HEK293T (cell line): ENCODE measurements at regions not wholly inside any gene's neighbourhood (a gene's known extent, or its start where the extent isn't known, plus 50 kb on each side); places are given as distances from the start of the nearest gene placed in this dataset.

Source experiments
- CTCF ChIA-PET: fragments of 350-600 bp; formaldehyde crosslinking; extraction: SDS; loops from one replicate; lab custom pipeline; 2021; ENCODE audit warnings: antibody characterized with exemption, inconsistent platforms; lab: Yijun Ruan, JAX
- POLR2A ChIA-PET: fragments of 350-600 bp; formaldehyde crosslinking; extraction: SDS; loops from one replicate; lab custom pipeline; 2020; ENCODE audit warnings: antibody characterized with exemption, inconsistent platforms; lab: Yijun Ruan, JAX
- DNase-seq: peaks from one replicate; pipeline ENCODE4 v3.0.0; 2012; ENCODE audit warnings: mixed read lengths; ENCODE audit errors: extremely low spot score
- ARNT ChIP-seq: fragments of 450-650 bp; IDR thresholded peaks from 2 replicates; pipeline ENCODE4 v1.6.1; 2017; ENCODE audit warnings: mild to moderate bottlenecking
- BHLHE40 ChIP-seq: fragments of 450-650 bp; IDR thresholded peaks from 2 replicates; pipeline ENCODE4 v1.6.1; 2016; ENCODE audit warnings: mild to moderate bottlenecking, moderate library complexity, borderline replicate concordance
- CTBP1 ChIP-seq: fragments of 450-650 bp; IDR thresholded peaks from 2 replicates; pipeline ENCODE4 v1.6.1; 2016; ENCODE audit warnings: borderline replicate concordance
- ELF4 ChIP-seq: fragments of 450-650 bp; IDR thresholded peaks from 2 replicates; pipeline ENCODE4 v1.6.1; 2017; ENCODE audit warnings: antibody characterized with exemption
- FOXA1 ChIP-seq: fragments of 450-650 bp; IDR thresholded peaks from 2 replicates; pipeline ENCODE4 v1.6.1; 2016; ENCODE audit warnings: mild to moderate bottlenecking
- FOXK2 ChIP-seq: fragments of 450-650 bp; IDR thresholded peaks from 2 replicates; pipeline ENCODE4 v1.6.1; 2016; ENCODE audit warnings: mild to moderate bottlenecking
- FOXM1 ChIP-seq: fragments of 450-650 bp; IDR thresholded peaks from 2 replicates; pipeline ENCODE4 v1.6.1; 2017; ENCODE audit warnings: mild to moderate bottlenecking, borderline replicate concordance
- HDGF ChIP-seq: fragments of 450-650 bp; IDR thresholded peaks from 2 replicates; pipeline ENCODE4 v1.6.1; 2017; ENCODE audit warnings: antibody characterized with exemption, borderline replicate concordance
- L3MBTL2 ChIP-seq: fragments of 450-650 bp; conservative IDR thresholded peaks from 2 replicates; pipeline ENCODE4 v1.6.1; 2016; ENCODE audit warnings: mild to moderate bottlenecking
- LEF1 ChIP-seq: fragments of 450-650 bp; IDR thresholded peaks from 2 replicates; pipeline ENCODE4 v1.6.1; 2017; ENCODE audit warnings: mild to moderate bottlenecking, borderline replicate concordance
- NFRKB ChIP-seq: fragments of 450-650 bp; IDR thresholded peaks from 2 replicates; pipeline ENCODE4 v1.6.1; 2016; ENCODE audit warnings: mild to moderate bottlenecking, moderate library complexity
- SP1 ChIP-seq: fragments of 450-650 bp; IDR thresholded peaks from 2 replicates; pipeline ENCODE4 v1.6.1; 2017
- SUZ12 ChIP-seq: fragments of 450-650 bp; IDR thresholded peaks from 2 replicates; pipeline ENCODE4 v1.6.1; 2016; ENCODE audit warnings: mild to moderate bottlenecking
- TARDBP ChIP-seq: fragments of 450-650 bp; IDR thresholded peaks from 2 replicates; pipeline ENCODE4 v1.6.1; 2016
- ZNF384 ChIP-seq: fragments of 450-650 bp; IDR thresholded peaks from 2 replicates; pipeline ENCODE4 v1.6.1; 2016
- TF ChIP-seq, protein P1 (sequence below): fragments of 450-650 bp; IDR thresholded peaks from 2 replicates; pipeline ENCODE4 v1.6.1; 2016

DNA sequence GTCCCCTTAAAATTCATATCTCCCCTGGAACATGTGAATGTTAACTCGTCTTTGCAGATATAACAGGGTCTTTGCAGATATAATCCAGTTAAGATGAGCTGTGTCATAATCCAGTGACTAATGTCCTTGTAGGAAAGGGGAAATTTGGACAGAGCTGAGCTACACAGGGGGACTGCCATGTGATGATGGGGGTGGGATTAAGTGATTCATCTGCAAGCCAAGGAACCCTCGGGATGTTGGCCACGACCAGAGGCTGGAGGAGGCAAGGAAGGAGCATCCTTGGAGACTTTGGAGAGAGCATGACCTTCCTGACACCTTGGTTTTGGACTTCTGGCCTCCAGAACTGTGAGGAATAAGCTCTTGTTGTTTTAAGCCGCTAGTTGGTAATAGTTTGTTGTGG lies 153.9 kb upstream of the PCBD1 start:
- ChIA-PET POLR2A (no interaction called here), CTCF (no interaction called here)
- no peak for DNase-seq
- TF ChIP-seq L3MBTL2 (no peak), ELF4 (no peak), SUZ12 (no peak)

DNA sequence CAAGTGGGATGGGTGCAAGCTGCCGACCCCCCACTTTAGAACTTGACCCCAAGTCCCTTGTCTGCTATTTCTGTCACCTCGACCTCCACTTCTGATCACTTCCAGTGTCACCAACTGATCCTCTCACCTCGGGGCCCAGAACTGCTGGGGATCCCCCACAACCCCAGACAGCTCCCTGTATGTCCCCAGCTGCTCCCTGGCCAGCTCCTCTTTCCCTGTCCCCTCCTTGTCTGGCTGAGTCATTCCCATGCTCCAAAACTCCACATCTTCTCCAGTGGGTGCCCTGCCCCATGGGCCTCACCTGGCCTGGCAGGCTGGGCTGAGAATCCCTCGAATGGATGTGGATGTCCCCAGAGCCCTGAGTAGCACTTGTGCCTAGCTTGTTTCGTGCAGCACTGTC lies 154.3 kb upstream of the PCBD1 start:
- no peak for DNase-seq
- ChIA-PET CTCF (no interaction called here), POLR2A (no interaction called here)
- no peak for TF ChIP-seq SUZ12
- no peak for TF ChIP-seq L3MBTL2
- no peak for TF ChIP-seq FOXM1
- no peak for TF ChIP-seq HDGF
- TF ChIP-seq NFRKB = no peak

DNA sequence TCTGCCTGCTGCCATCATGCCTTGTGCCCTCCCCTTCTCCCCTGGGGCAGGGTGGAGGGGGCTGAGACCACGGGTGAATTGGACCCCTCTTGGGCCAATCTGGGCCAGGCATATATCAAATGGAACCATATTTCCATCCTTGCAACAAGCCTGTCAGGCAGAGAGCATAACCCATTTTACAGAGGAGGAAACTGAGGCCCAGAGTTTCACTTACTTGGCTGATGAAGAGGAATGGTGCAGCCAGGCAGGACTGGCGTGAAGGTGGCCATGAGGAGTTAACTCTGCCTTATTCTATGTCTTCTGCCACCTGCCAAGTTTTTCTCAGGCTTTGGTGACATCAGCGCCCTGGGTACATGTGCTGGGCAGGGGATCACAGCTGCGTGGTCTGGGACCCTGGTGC lies 155.5 kb upstream of the PCBD1 start:
- CTCF ChIA-PET = no interaction called here

GRCh38 chr10:71044720-71045119 lies 156.4 kb upstream of the PCBD1 start:
- POLR2A ChIA-PET = no interaction called here
- CTCF ChIA-PET = no interaction called here
- TF ChIP-seq HDGF = no peak
- TF ChIP-seq CTBP1 = no peak
- TF ChIP-seq ZNF384 = no peak
- no peak for TF ChIP-seq FOXM1
- TF ChIP-seq L3MBTL2 = no peak
- TF ChIP-seq FOXK2 = no peak
- TF ChIP-seq TARDBP = no peak
- no peak for TF ChIP-seq SUZ12
- no peak for TF ChIP-seq FOXA1
- TF ChIP-seq LEF1 = no peak
- no peak for TF ChIP-seq SP1
- no peak for TF ChIP-seq NFRKB
- no peak for TF ChIP-seq ARNT
- TF ChIP-seq ELF4 = no peak
- no peak for TF ChIP-seq BHLHE40
- TF ChIP-seq, protein P1, sequence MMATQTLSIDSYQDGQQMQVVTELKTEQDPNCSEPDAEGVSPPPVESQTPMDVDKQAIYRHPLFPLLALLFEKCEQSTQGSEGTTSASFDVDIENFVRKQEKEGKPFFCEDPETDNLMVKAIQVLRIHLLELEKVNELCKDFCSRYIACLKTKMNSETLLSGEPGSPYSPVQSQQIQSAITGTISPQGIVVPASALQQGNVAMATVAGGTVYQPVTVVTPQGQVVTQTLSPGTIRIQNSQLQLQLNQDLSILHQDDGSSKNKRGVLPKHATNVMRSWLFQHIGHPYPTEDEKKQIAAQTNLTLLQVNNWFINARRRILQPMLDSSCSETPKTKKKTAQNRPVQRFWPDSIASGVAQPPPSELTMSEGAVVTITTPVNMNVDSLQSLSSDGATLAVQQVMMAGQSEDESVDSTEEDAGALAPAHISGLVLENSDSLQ = no peak
- no peak for DNase-seq

More for the DNA sequence above, 155.5 kb upstream of the PCBD1 start:
- TF ChIP-seq CTBP1 (no peak), ELF4 (no peak), FOXA1 (no peak), L3MBTL2 (no peak), ZNF384 (no peak), NFRKB (no peak), ARNT (no peak), TARDBP (no peak), BHLHE40 (no peak), SUZ12 (no peak), HDGF (no peak), FOXM1 (no peak), FOXK2 (no peak), SP1 (no peak)
- TF ChIP-seq, protein P1 = no peak
- POLR2A ChIA-PET = no interaction called here
- DNase-seq = no peak

- ChIA-PET CTCF (no interaction called here), POLR2A (no interaction called here)
- no peak for TF ChIP-seq ELF4
- TF ChIP-seq L3MBTL2 = no peak
- TF ChIP-seq TARDBP = no peak
- TF ChIP-seq SUZ12 = no peak
- no peak for TF ChIP-seq CTBP1
- TF ChIP-seq BHLHE40 = no peak
- TF ChIP-seq, protein P1 = no peak
- no peak for TF ChIP-seq LEF1
- TF ChIP-seq FOXA1 = no peak
- no peak for TF ChIP-seq ZNF384
- TF ChIP-seq FOXM1 = no peak
- TF ChIP-seq SP1 = no peak
- no peak for TF ChIP-seq ARNT
- no peak for TF ChIP-seq NFRKB
- TF ChIP-seq FOXK2 = no peak
- no peak for TF ChIP-seq HDGF
- DNase-seq = no peak
Measured at GRCh38 chr10:71045204-71045809, 156.9 kb upstream of the PCBD1 start.

GRCh38 chr10:71045936-71046335 lies 157.6 kb upstream of the PCBD1 start:
- ChIA-PET CTCF (no interaction called here), POLR2A (no interaction called here)
- TF ChIP-seq SP1 (no peak), HDGF (no peak), ELF4 (no peak), FOXA1 (no peak), ZNF384 (no peak), SUZ12 (no peak), L3MBTL2 (no peak), FOXM1 (no peak), CTBP1 (no peak), FOXK2 (no peak), LEF1 (no peak)
- TF ChIP-seq, protein P1 = no peak
- no peak for DNase-seq
